ENCODE measurements at regions not wholly inside any gene's neighbourhood (a gene's known extent, or its start where the extent isn't known, plus 50 kb on each side); places are given as distances from the start of the nearest gene placed in this dataset.
"Not testable (repeated sequence)": the region's sequence is repeated elsewhere in the genome, so short reads cannot be mapped to it uniquely, and the experiment has no call there.

GRCh38 chr10:133765308-133765707 lies 138.7 kb upstream of the FRG2B start:
- TF ChIP-seq, protein P1, sequence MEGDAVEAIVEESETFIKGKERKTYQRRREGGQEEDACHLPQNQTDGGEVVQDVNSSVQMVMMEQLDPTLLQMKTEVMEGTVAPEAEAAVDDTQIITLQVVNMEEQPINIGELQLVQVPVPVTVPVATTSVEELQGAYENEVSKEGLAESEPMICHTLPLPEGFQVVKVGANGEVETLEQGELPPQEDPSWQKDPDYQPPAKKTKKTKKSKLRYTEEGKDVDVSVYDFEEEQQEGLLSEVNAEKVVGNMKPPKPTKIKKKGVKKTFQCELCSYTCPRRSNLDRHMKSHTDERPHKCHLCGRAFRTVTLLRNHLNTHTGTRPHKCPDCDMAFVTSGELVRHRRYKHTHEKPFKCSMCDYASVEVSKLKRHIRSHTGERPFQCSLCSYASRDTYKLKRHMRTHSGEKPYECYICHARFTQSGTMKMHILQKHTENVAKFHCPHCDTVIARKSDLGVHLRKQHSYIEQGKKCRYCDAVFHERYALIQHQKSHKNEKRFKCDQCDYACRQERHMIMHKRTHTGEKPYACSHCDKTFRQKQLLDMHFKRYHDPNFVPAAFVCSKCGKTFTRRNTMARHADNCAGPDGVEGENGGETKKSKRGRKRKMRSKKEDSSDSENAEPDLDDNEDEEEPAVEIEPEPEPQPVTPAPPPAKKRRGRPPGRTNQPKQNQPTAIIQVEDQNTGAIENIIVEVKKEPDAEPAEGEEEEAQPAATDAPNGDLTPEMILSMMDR (IDR thresholded peaks at IDR 0.05; ENCODE audit: insufficient read depth, low read length), result not testable (repeated sequence)
- not testable (repeated sequence) for TF ChIP-seq POLR2AphosphoS5 (IDR thresholded peaks at IDR 0.05; ENCODE audit: low read depth); REST (IDR thresholded peaks at IDR 0.05; ENCODE audit: insufficient replicate concordance, low read depth); GABPA (IDR thresholded peaks at IDR 0.05; ENCODE audit: low read depth); SPI1 (IDR thresholded peaks at IDR 0.05; ENCODE audit: borderline replicate concordance, low read depth)
